ENCODE measurements at regions not wholly inside any gene's neighbourhood (a gene's known extent, or its start where the extent isn't known, plus 50 kb on each side); places are given as distances from the start of the nearest gene placed in this dataset.

GRCh38 chr16:55388131-55388862, 64.3 kb downstream of the IRX6 start:
- Histone ChIP-seq H3K36me3 (replicated peaks in 1 of 2; ENCODE audit: control insufficient read depth in 1 of 2, insufficient read depth in 2 of 2, low read length in 1 of 2) (no peaks in the 10 kb centered on the region), H3K9me2 (no peaks in the 10 kb centered on the region), H3K9ac (no peak overlapping the region), H3K4me3 (ENCODE audit: low read depth in 2 of 2, low read length in 1 of 2) (no peak overlapping the region), H4K20me1 (ENCODE audit: insufficient read depth) (no peaks in the 10 kb centered on the region), H3K27ac (ENCODE audit: low read depth in 2 of 2, low read length in 1 of 2) (no peak overlapping the region), H3F3A (replicated peaks; ENCODE audit: insufficient read depth) (no peaks in the 10 kb centered on the region), H3K27me3 (ENCODE audit: insufficient read depth) (no peaks in the 10 kb centered on the region), H3K9me3 (no peaks in the 10 kb centered on the region), H3K4me1 (ENCODE audit: control insufficient read depth in 1 of 2, insufficient read depth in 2 of 2, low read depth in 1 of 2, low read length in 1 of 2) (no peaks in the 10 kb centered on the region), H3K79me2 (ENCODE audit: insufficient read depth) (no peaks in the 10 kb centered on the region), H2AFZ (ENCODE audit: low read depth) (no peak overlapping the region), H3K4me2 (no peak overlapping the region)
- TF ChIP-seq FOXJ3 (CRISPR knock-in tag; IDR thresholded peaks at IDR 0.05) (no peak), POLR2AphosphoS5 (IDR thresholded peaks at IDR 0.05; ENCODE audit: low read depth, low read length) (no peak), YY1 (IDR thresholded peaks at IDR 0.05; ENCODE audit: low read depth) (no peak), MEF2A (IDR thresholded peaks at IDR 0.05; ENCODE audit: borderline replicate concordance, low read depth) (no peak), USF1 (IDR thresholded peaks at IDR 0.05; ENCODE audit: borderline replicate concordance, low read depth) (no peak), TCF12 (IDR thresholded peaks at IDR 0.05) (no peak), TAF1 (IDR thresholded peaks at IDR 0.05; ENCODE audit: borderline replicate concordance, low read depth, low read length) (no peak), FOXM1 (IDR thresholded peaks at IDR 0.05; ENCODE audit: low read depth) (no peak), MXI1 (IDR thresholded peaks at IDR 0.05; ENCODE audit: low read depth, low read length) (no peak), RAD21 (IDR thresholded peaks at IDR 0.05; ENCODE audit: low read length) (no peak), NRF1 (IDR thresholded peaks at IDR 0.05; ENCODE audit: low read depth, low read length) (no peak)
- ChIA-PET CTCF (interaction anchor here (1.4 kb wide), 1 partner anchor 17 kb away, joined by 6 read pairs; no protein-coding TSS in a partner anchor), POLR2A (no interaction called here)
- no peak for DNase-seq
- WGBS (ENCODE audit: low lambda C conversion rate) = 57% methylated on average over 5 of the region's 5 CpGs

DNA sequence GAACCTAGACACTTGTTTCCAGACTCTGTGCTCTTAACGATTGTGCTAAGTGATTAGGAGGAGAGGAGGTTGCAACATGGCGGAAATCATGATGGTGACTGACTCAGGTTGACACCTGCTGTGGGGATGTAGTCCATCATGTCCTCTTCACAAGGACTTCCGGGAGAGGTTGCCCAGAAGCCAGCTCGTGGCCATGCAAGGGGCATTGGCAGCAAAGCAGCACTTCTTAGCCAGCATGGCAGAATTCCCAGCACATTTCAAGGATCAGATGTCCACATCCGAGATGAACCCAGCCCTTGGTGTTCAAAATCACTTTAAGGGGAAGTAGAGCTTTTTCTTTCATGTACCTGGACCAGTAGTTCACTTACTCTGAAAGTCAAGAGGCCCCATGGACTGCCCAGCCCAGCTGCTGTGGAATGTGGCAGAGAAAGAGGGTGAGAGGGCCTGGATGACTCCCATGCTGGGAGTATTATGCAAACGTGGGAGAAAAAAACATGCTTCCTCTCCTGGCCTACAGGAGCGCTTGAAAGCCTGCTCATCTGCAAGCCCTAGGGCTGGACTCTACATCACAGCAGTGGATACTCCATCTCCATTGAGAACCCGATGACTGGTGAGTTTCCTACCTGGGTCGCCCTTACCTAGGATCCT, 65.5 kb downstream of the IRX6 start:
- no peaks in the 10 kb centered on the region for H3K79me2 ChIP-seq (ENCODE audit: insufficient read depth)
- ChIA-PET CTCF (interaction anchor here (1.0 to 1.4 kb wide), 2 partner anchors 20 to 269 kb away, joined by 3 to 5 read pairs; no protein-coding TSS in a partner anchor), POLR2A (no interaction called here)
- H3K36me3 ChIP-seq (replicated peaks in 1 of 2; ENCODE audit: control insufficient read depth in 1 of 2, insufficient read depth in 2 of 2, low read length in 1 of 2) = no peaks in the 10 kb centered on the region
- H3K9me2 ChIP-seq = no peaks in the 10 kb centered on the region
- H3K27ac ChIP-seq (ENCODE audit: low read depth in 2 of 2, low read length in 1 of 2) = no peak overlapping the region
- no peak overlapping the region for H3K9ac ChIP-seq
- H3K4me2 ChIP-seq = no peak overlapping the region
- no peaks in the 10 kb centered on the region for H3F3A ChIP-seq (replicated peaks; ENCODE audit: insufficient read depth)
- no peak overlapping the region for H3K4me3 ChIP-seq (ENCODE audit: low read depth in 2 of 2, low read length in 1 of 2)
- TF ChIP-seq YY1 (IDR thresholded peaks at IDR 0.05; ENCODE audit: low read depth) = no peak
- no peaks in the 10 kb centered on the region for H3K9me3 ChIP-seq
- H4K20me1 ChIP-seq (ENCODE audit: insufficient read depth) = no peaks in the 10 kb centered on the region
- WGBS (ENCODE audit: low lambda C conversion rate) = 42% methylated on average over 9 of the region's 9 CpGs
- no peaks in the 10 kb centered on the region for H3K4me1 ChIP-seq (ENCODE audit: control insufficient read depth in 1 of 2, insufficient read depth in 2 of 2, low read depth in 1 of 2, low read length in 1 of 2)
- H3K27me3 ChIP-seq (ENCODE audit: insufficient read depth) = no peaks in the 10 kb centered on the region
- H2AFZ ChIP-seq (ENCODE audit: low read depth) = no peak overlapping the region
- no peak for DNase-seq
